ENCODE measurements at regions not wholly inside any gene's neighbourhood (a gene's known extent, or its start where the extent isn't known, plus 50 kb on each side); places are given as distances from the start of the nearest gene placed in this dataset.
"Not testable (repeated sequence)": the region's sequence is repeated elsewhere in the genome, so short reads cannot be mapped to it uniquely, and the experiment has no call there.

DNA sequence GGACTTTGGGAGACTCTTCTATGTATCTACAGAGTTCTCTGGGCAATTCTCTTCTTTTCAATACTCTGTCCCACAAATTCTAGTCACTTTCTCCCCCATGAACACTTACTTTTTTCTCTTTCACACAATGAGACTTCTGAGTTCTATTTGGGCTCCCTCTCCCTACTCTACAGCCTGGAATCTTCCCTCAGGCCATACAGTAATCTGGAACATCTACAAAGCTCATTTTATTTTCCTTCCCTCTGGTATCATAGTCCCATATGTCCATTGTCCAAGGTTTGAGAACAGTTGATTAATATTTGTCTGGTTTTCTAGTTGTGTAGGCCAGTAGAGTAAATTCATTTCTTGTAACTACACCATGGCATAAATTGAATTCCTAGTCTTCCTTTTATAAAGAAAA lies 544.6 kb upstream of the RAG2 start:
- Histone ChIP-seq H3K4me1 (ENCODE audit: control insufficient read depth, insufficient read depth, low read length, unreplicated experiment) (no peaks in the 10 kb centered on the region), H3K4me3 (ENCODE audit: low read depth, low read length) (no peak overlapping the region), H2AFZ (ENCODE audit: low read length, unreplicated experiment) (no peak overlapping the region), H3K36me3 (ENCODE audit: insufficient read depth, low read length) (no peaks in the 10 kb centered on the region), H3K79me2 (ENCODE audit: control insufficient read depth, insufficient read depth, low read length, unreplicated experiment) (no peaks in the 10 kb centered on the region), H3K27me3 (ENCODE audit: insufficient read depth, low read length) (no peaks in the 10 kb centered on the region), H3K27ac (ENCODE audit: low read depth, low read length) (no peak overlapping the region)

- no peaks in the 10 kb centered on the region for H3K79me2 ChIP-seq (ENCODE audit: control insufficient read depth, insufficient read depth, low read length, unreplicated experiment)
- H3K4me1 ChIP-seq (ENCODE audit: control insufficient read depth, insufficient read depth, low read length, unreplicated experiment), result no peaks in the 10 kb centered on the region
- no peak overlapping the region for H3K27ac ChIP-seq (ENCODE audit: low read depth, low read length)
- no peaks in the 10 kb centered on the region for H3K27me3 ChIP-seq (ENCODE audit: insufficient read depth, low read length)
- no peak overlapping the region for H3K4me3 ChIP-seq (ENCODE audit: low read depth, low read length)
- H3K36me3 ChIP-seq (ENCODE audit: insufficient read depth, low read length), result no peaks in the 10 kb centered on the region
- no peak overlapping the region for H2AFZ ChIP-seq (ENCODE audit: low read length, unreplicated experiment)
These were observed 543.7 kb upstream of the RAG2 start for GRCh38 chr11:37141707-37142106.

DNA sequence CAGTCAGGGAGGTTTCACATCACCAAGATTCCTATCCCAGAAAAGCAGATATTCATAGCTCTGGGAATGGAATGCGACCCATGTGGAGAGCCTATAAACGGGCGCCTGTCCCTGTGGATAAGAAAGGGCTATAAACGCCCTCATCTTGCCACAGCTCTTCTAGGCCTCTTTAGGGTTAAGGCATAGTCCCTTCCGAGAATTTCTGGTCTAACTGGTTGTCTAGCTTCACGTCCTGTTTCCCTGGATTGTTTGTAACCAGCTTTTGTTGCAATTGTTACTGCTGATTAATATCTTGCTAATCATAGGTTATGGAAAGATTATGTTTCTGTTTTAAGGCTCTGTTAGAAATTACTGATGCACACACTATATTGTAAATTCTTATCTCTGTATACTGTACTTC lies 537.6 kb upstream of the RAG2 start:
- H3K4me1 ChIP-seq (ENCODE audit: control insufficient read depth, insufficient read depth, low read length, unreplicated experiment); H3K27ac ChIP-seq (ENCODE audit: low read depth, low read length); H2AFZ ChIP-seq (ENCODE audit: low read length, unreplicated experiment); H3K27me3 ChIP-seq (ENCODE audit: insufficient read depth, low read length); H3K4me3 ChIP-seq (ENCODE audit: low read depth, low read length); H3K36me3 ChIP-seq (ENCODE audit: insufficient read depth, low read length); H3K79me2 ChIP-seq (ENCODE audit: control insufficient read depth, insufficient read depth, low read length, unreplicated experiment): not testable (repeated sequence)

DNA sequence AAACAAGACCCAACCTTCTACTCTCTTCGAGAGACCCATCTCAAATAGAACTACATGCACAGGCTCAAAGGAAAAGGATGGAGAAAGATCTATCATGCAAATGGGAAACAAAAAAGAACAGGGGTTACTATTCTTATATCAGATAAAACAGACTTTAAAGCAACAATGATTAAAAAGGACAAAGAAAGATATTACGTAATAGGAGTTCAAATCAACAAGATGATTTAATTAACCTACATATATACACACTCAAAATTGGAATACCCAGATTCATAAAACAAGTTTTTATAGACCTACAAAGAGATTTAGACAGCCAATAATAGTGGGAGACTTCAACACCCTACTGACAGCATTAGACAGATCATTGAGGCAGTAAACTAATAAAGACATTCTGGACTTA lies 536.6 kb upstream of the RAG2 start:
- Histone ChIP-seq H3K4me3 (ENCODE audit: low read depth, low read length) (no peak overlapping the region), H2AFZ (ENCODE audit: low read length, unreplicated experiment) (no peak overlapping the region), H3K27me3 (ENCODE audit: insufficient read depth, low read length) (no peaks in the 10 kb centered on the region), H3K4me1 (ENCODE audit: control insufficient read depth, insufficient read depth, low read length, unreplicated experiment) (no peaks in the 10 kb centered on the region), H3K27ac (ENCODE audit: low read depth, low read length) (no peak overlapping the region), H3K79me2 (ENCODE audit: control insufficient read depth, insufficient read depth, low read length, unreplicated experiment) (no peaks in the 10 kb centered on the region), H3K36me3 (ENCODE audit: insufficient read depth, low read length) (no peaks in the 10 kb centered on the region)

DNA sequence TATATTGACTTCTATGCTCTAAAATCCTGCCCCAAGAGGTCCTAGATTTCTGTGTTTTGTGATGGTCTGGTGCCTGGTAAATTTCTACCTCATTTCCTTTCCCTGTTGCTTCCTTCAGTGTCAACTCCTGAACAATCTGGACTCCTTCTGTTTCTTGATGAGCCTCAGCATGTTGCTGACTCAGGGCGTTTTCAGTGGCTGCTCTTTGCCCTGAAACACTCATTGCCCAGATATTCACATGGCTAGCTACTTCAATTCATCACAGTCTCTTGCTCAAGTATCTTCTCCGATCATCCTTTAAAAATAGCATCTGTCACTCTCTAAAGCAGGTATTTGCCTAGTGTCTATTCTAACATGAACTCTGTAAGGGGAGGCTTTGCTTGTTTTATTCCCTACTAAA lies 526.3 kb upstream of the RAG2 start:
- H3K27ac ChIP-seq (ENCODE audit: low read depth, low read length), result no peak overlapping the region
- H3K4me1 ChIP-seq (ENCODE audit: control insufficient read depth, insufficient read depth, low read length, unreplicated experiment), result no peaks in the 10 kb centered on the region
- no peak overlapping the region for H2AFZ ChIP-seq (ENCODE audit: low read length, unreplicated experiment)
- no peaks in the 10 kb centered on the region for H3K27me3 ChIP-seq (ENCODE audit: insufficient read depth, low read length)
- no peaks in the 10 kb centered on the region for H3K79me2 ChIP-seq (ENCODE audit: control insufficient read depth, insufficient read depth, low read length, unreplicated experiment)
- H3K4me3 ChIP-seq (ENCODE audit: low read depth, low read length), result no peak overlapping the region
- H3K36me3 ChIP-seq (ENCODE audit: insufficient read depth, low read length), result no peaks in the 10 kb centered on the region

DNA sequence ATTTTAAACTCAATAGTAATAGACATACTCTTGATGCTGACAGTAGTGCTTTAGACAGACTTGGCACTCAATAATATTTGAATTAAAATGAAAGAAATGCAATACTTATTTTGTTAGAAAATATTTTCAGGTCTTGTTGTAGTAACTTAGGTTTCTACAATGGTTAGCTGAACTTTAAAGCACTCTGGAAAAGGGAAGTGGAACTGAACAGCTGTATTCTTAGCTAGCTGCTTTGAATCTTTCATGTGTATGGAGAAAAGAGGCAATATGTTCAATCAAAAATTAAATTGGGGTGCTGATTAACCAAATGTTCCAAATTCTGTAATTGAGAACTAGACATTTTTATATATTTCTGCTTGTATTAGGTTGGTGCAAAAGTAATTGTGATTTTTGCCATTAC lies 517.9 kb upstream of the RAG2 start:
- no peaks in the 10 kb centered on the region for H3K79me2 ChIP-seq (ENCODE audit: control insufficient read depth, insufficient read depth, low read length, unreplicated experiment)
- no peaks in the 10 kb centered on the region for H3K4me1 ChIP-seq (ENCODE audit: control insufficient read depth, insufficient read depth, low read length, unreplicated experiment)
- H3K27ac ChIP-seq (ENCODE audit: low read depth, low read length), result no peak overlapping the region
- H3K27me3 ChIP-seq (ENCODE audit: insufficient read depth, low read length), result no peaks in the 10 kb centered on the region
- no peaks in the 10 kb centered on the region for H3K36me3 ChIP-seq (ENCODE audit: insufficient read depth, low read length)
- H3K4me3 ChIP-seq (ENCODE audit: low read depth, low read length), result no peak overlapping the region
- H2AFZ ChIP-seq (ENCODE audit: low read length, unreplicated experiment), result no peak overlapping the region

DNA sequence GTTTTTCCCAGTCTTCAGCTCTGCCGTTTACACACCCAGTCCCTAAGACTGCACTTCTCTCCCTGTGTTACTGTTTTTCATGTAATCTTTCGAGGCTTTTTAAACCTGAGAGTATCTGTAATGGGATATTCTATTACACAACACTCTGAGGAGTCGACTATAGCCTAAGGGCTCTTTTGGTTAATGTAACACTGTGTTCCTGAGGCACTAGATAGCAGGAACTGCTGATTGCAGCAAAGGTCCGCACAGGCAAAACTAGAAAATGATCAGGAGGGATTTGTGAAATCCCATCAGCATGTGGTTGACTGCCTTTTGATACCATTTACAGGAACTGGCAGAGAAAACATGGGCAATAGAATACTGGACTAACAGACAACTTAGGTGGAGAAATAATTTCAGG lies 512.3 kb upstream of the RAG2 start:
- no peak overlapping the region for H3K27ac ChIP-seq (ENCODE audit: low read depth, low read length)
- H3K4me3 ChIP-seq (ENCODE audit: low read depth, low read length), result no peak overlapping the region
- no peak overlapping the region for H2AFZ ChIP-seq (ENCODE audit: low read length, unreplicated experiment)
- H3K27me3 ChIP-seq (ENCODE audit: insufficient read depth, low read length), result no peaks in the 10 kb centered on the region
- no peaks in the 10 kb centered on the region for H3K4me1 ChIP-seq (ENCODE audit: control insufficient read depth, insufficient read depth, low read length, unreplicated experiment)
- H3K79me2 ChIP-seq (ENCODE audit: control insufficient read depth, insufficient read depth, low read length, unreplicated experiment), result no peaks in the 10 kb centered on the region
- H3K36me3 ChIP-seq (ENCODE audit: insufficient read depth, low read length), result no peaks in the 10 kb centered on the region

GRCh38 chr11:37109286-37109585 lies 511.2 kb upstream of the RAG2 start:
- Histone ChIP-seq H3K79me2 (ENCODE audit: control insufficient read depth, insufficient read depth, low read length, unreplicated experiment) (no peaks in the 10 kb centered on the region), H2AFZ (ENCODE audit: low read length, unreplicated experiment) (no peak overlapping the region), H3K27ac (ENCODE audit: low read depth, low read length) (no peak overlapping the region), H3K36me3 (ENCODE audit: insufficient read depth, low read length) (no peaks in the 10 kb centered on the region), H3K4me1 (ENCODE audit: control insufficient read depth, insufficient read depth, low read length, unreplicated experiment) (no peaks in the 10 kb centered on the region), H3K27me3 (ENCODE audit: insufficient read depth, low read length) (no peaks in the 10 kb centered on the region), H3K4me3 (ENCODE audit: low read depth, low read length) (no peak overlapping the region)

DNA sequence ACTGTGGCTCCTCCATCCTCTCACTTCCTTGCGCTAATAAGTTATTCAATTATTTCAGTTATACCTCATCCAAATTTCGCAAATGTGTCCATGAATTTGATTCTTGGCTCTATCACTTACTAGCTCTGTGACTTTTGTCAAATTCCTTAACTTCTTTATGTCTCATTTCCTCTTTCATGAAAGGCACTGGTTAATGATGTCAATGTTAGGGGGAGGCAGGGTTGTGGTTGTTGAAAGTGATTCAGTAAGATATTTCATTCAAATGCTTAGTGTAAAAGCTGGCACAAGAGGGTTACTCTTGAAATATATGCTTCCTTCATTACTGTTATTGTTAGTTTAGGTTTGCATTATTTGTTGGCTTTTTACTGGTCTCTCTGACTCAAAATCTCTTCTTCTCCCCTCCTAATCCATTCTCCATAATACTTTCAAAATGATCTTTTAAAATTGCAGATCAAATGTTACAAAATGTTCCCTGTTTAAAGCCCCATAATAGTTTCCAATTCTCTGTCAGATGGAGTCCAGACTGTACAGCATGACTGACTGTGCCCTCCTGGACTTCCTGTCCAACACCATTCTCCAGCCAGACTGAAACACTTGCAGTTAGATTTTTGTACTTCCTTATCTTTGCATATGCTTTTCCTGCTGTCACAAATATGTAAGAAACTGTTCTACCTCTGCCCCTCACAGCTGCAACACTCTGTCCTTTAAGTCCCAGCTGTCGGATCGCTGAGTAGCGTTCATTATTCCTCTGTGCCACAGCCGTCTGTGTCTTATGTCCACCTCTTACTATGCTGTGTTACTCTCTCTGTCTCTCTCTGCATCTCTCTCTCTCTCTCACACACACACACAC lies 510.6 kb upstream of the RAG2 start:
- Histone ChIP-seq H3K36me3 (ENCODE audit: insufficient read depth, low read length) (no peaks in the 10 kb centered on the region), H3K4me1 (ENCODE audit: control insufficient read depth, insufficient read depth, low read length, unreplicated experiment) (no peaks in the 10 kb centered on the region), H3K4me3 (ENCODE audit: low read depth, low read length) (no peak overlapping the region), H3K79me2 (ENCODE audit: control insufficient read depth, insufficient read depth, low read length, unreplicated experiment) (no peaks in the 10 kb centered on the region), H3K27me3 (ENCODE audit: insufficient read depth, low read length) (no peaks in the 10 kb centered on the region), H3K27ac (ENCODE audit: low read depth, low read length) (no peak overlapping the region), H2AFZ (ENCODE audit: low read length, unreplicated experiment) (no peak overlapping the region)

GRCh38 chr11:37107831-37108230 lies 509.8 kb upstream of the RAG2 start:
- no peak overlapping the region for H3K27ac ChIP-seq (ENCODE audit: low read depth, low read length)
- H3K4me3 ChIP-seq (ENCODE audit: low read depth, low read length), result no peak overlapping the region

GRCh38 chr11:37107415-37107814 lies 509.4 kb upstream of the RAG2 start:
- Histone ChIP-seq H3K79me2 (ENCODE audit: control insufficient read depth, insufficient read depth, low read length, unreplicated experiment) (no peaks in the 10 kb centered on the region), H3K4me3 (ENCODE audit: low read depth, low read length) (no peak overlapping the region), H3K36me3 (ENCODE audit: insufficient read depth, low read length) (no peaks in the 10 kb centered on the region), H2AFZ (ENCODE audit: low read length, unreplicated experiment) (no peak overlapping the region), H3K27ac (ENCODE audit: low read depth, low read length) (no peak overlapping the region), H3K27me3 (ENCODE audit: insufficient read depth, low read length) (no peaks in the 10 kb centered on the region), H3K4me1 (ENCODE audit: control insufficient read depth, insufficient read depth, low read length, unreplicated experiment) (no peaks in the 10 kb centered on the region)

More at GRCh38 chr11:37107831-37108230, 509.8 kb upstream of the RAG2 start:
- Histone ChIP-seq H3K79me2 (ENCODE audit: control insufficient read depth, insufficient read depth, low read length, unreplicated experiment) (no peaks in the 10 kb centered on the region), H3K27me3 (ENCODE audit: insufficient read depth, low read length) (no peaks in the 10 kb centered on the region), H2AFZ (ENCODE audit: low read length, unreplicated experiment) (no peak overlapping the region), H3K36me3 (ENCODE audit: insufficient read depth, low read length) (no peaks in the 10 kb centered on the region), H3K4me1 (ENCODE audit: control insufficient read depth, insufficient read depth, low read length, unreplicated experiment) (no peaks in the 10 kb centered on the region)
